ENCODE measurements at regions not wholly inside any gene's neighbourhood (a gene's known extent, or its start where the extent isn't known, plus 50 kb on each side); places are given as distances from the start of the nearest gene placed in this dataset.

DNA sequence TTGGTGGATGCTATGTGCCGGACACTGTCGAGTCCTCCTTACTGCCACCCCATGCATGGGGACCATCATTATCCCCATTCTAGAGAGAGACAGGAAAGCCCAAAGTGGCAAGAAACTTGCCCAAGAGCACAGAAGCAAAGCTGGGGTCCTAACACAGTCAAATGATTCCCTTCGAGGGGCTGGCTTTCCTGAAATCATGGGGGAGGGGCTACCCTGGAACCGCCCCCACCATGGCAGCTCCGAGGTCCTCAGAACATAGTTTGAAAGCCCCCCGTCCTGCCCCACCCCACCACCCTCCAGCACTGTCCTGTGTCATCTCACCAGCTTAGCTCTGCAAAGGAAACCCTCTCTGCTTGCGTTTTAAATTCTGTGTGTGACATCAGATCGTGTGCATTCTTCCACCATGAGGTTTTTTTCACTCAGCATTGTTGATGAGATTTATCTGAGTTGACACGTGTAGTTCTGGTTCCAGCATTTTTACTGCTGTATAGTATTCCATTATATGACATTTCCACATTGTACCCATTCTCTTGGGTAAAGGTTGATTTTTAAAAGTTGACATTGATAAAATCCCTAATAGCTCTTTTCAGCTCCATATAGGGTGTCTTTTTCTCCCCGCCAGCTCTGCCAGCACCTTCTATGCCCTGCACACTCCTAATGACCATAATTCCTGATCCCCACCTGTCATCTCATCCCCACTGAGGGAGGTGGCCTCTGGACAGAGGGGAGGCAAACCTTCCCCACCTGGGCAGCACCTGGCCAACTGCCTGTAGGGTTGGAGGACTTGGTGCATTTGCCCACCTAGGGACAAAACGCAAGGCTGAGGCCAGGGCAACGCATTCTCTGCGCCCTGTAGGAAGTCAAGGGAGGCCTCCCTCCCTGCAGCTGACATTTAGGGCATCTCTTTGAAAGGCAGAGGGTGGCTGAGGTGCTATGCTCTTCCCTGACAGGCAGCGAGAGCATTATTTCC is 100.2 kb upstream of the GPR26 start:
- TF ChIP-seq ZNF8 (CRISPR knock-in tag; IDR thresholded peaks at IDR 0.05) (no peak), BACH2 (CRISPR knock-in tag; IDR thresholded peaks at IDR 0.05; ENCODE audit: borderline replicate concordance) (no peak), ZFP30 (CRISPR knock-in tag; IDR thresholded peaks at IDR 0.05) (no peak)

Measured in SK-N-SH treated with all-trans-retinoic acid at 6 μM for 48 hours (cell line).